GM18520 (cell line): ENCODE measurements at regions not wholly inside any gene's neighbourhood (a gene's known extent, or its start where the extent isn't known, plus 50 kb on each side); places are given as distances from the start of the nearest gene placed in this dataset.
"Not testable (repeated sequence)": the region's sequence is repeated elsewhere in the genome, so short reads cannot be mapped to it uniquely, and the experiment has no call there.

Experiments used
- ATAC-seq: cut with Tn5 transposase; IDR thresholded peaks from one replicate; pipeline ENCODE4 v1.9.1; 2021; ENCODE audit not compliant: unreplicated experiment

DNA sequence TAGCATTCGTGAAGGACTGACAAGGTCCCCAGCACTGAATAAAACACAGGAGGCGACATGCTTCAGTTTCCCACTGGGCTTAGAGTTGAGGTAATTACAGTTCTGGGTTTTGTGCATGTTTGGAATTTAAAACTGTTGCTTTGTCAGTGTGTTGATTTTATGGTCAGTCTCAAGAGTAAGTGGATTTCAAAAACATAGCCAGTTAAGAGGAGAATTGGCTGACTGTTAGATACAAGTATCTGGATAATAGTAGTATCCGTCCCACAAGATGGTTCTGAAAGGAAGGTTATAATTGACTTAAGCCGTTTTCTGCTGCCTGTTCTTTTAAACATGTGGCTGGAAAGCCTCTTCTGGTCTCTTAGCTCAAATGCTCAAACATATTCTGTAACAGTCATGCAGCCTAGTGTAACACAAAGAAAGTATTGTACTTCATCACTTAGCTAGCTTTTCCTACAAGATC lies 170.9 kb downstream of the POLR1F start:
- no peak for ATAC-seq

DNA sequence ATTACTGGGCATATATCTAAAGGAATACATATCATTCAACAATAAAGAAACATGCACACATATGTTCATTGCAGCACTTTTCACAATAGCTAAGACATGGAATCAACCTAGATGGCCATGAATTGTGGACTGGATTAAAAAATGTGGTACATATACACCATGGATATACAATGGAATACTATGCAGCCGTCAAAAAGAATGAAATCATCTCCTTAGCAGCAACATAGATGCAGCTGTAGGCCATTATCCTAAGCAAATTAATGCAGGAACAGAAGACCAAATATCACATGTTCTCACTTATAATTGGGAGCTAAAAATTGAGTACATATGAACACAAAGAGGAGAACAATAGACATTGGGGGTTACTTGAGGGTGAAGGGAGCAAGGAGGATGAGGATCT lies 175.6 kb downstream of the POLR1F start:
- ATAC-seq: no peak

DNA sequence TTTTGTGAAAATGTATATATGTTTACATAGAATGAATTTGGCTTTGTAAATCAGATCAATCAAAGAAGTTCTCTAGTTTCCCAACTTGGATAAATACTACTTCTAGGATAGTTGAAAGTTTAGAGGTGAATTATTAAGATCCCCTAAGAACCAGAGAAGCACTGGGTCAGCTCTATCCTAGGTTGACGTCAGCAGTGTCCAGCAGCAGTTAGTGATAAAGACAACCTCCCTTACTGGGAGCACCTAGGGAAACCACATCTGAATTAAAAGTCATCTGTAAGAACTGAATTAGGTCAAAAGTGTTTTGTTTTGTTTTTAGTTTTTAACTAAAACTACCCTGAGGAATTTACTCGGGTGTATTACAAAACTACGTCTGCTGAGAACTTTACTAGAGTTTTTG lies 178.0 kb downstream of the POLR1F start:
- no peak for ATAC-seq

DNA sequence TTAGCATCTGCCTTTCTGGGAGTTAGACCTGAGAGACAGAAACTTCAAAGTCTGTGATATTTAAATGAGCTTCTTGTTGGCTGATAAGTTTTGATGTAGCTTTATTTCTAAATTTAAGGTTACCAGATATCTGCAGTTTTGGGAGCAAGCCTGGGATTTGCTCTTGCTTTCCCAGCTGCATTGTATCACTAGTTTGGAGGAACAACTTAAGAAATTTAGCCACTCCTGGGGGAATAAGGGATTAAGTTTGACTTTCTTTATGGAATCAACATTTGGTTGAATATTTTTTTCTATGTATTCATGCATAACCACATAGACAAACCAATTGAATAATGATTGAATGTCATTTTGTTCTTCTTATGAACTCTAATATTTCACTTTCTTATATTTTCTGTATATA lies 178.6 kb downstream of the POLR1F start:
- no peak for ATAC-seq

DNA sequence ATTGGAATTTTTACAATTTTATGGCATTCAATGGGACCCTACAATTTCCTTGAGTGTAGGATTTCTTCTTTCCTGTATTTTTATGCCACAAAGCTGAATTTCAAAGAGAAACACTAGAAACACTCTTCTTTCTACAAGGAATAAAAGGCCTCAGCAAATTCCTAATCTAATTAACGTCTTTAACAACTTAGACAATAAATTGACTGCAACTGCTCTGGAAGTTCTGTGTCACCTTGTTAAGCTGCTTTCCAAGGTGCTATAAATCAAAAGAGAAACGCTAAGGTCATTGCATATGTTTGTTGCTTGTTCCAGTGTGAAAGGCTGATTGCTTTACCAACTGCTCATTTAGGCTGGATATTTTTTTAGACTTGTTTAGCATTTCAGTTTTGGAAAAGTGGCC lies 182.2 kb downstream of the POLR1F start:
- ATAC-seq: no peak

DNA sequence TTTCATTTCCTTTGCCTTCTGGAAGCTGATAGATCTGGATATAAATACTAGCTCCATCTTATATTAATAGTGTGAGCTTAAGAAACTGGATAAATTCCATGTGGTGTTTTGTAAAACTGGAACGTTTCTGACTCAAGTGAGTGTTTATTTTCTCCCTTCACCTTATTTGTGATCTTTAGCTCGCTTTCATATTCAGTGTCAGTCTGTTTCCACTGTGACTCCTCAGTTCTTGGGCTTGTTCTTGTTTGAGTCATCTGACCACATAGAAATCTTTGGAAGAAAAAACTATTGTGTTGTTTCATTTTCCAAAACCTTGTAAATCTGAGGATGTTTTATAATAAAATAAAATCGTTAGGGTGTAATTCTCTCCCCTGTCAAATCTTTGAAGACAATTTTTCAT lies 186.4 kb downstream of the POLR1F start:
- ATAC-seq: no peak

DNA sequence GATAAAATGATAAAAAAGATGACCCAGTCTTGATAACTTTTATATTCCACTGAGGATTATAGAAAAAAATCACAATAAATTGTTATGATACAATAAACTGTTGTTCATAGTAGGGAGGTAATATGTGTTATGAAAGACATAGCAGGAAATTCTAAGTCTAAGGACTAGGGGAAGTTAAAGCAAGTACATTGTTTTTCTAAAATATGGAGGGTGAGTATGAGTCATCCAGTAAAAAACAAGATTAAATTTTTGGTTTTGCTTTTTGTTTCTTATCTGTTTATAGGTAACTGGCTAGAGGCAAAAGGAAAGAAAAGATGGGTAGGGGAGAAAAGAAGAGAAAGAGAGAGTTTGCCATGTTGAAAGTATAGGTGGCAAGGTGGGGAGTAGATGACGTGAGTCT lies 188.4 kb downstream of the POLR1F start:
- ATAC-seq: no peak

DNA sequence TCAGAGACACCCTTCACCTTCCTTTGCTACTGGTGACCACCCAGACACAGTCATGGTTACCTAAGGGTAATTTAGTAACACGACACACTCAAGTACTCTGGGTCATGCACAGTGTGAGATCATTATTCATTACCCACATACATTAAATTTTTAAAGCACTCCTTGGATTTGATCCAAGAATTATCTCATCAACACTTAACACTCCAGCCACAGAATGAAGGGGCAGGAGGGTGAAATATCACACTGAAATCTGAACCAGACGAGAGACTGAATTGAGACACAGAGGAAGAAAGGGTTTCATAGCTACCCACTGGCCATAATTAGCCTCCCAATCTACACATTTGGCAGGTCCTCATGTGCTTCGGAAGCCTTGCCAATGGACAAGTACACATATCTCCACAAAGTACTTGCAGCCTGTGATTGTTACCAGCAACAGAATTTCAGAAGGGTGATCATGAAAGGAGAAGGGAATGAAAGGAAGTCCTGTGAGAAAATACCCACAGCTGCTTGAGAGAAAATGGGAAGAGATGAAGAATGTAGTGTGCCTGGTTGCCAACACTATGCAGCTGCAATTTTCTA lies 189.3 kb downstream of the POLR1F start:
- ATAC-seq: no peak

DNA sequence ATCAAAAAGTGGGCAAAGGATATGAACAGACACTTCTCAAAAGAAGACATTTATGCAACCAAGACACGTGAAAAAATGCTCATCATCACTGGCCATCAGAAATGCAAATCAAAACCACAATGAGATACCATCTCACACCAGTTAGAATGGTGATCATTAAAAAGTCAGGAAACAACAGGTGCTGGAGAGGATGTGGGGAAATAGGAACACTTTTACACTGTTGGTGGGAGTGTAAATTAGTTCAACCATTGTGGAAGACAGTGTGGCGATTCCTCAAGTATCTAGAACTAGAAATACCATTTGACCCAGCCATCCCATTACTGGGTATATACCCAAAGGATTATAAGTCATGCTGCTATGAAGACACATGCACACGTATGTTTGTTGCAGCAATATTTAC lies 191.3 kb downstream of the POLR1F start:
- ATAC-seq: not testable (repeated sequence)

DNA sequence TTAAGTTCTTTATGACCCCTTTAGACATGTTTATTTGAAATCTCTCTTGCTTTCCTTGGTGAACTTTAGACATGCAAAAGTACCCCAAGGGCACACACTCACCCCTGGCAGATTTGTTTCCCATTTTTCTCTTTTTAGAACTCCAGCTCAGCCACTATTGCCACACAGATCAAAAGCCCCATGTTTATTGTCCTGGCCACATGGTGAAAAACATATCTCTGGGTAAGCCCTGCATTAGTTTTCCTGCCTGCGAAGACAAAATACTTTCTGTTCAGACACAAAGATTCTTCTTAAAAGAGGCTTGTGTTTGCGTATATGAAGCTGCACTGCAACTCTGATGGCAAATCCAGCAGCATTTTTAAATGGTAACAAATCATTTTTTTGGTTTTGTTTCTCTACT lies 200.0 kb downstream of the POLR1F start:
- ATAC-seq: no peak

DNA sequence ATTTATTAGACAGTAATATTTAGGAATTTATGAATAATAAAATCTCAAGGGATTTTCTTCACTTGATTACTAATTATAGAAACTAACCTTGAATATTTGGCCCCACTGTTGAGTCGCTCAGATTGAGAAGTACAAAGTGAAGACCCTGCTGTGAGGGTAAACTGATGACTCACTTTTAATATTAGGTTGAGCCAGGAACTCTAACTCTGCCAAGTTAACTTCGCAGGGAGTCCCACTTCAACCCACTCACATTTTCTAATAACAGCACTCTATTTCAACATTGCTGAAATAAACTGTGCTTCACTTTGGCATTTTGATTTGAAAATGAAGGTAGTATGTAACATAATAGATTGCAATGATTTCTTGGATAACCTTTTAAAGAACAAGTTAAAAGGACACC lies 200.7 kb downstream of the POLR1F start:
- ATAC-seq: no peak

DNA sequence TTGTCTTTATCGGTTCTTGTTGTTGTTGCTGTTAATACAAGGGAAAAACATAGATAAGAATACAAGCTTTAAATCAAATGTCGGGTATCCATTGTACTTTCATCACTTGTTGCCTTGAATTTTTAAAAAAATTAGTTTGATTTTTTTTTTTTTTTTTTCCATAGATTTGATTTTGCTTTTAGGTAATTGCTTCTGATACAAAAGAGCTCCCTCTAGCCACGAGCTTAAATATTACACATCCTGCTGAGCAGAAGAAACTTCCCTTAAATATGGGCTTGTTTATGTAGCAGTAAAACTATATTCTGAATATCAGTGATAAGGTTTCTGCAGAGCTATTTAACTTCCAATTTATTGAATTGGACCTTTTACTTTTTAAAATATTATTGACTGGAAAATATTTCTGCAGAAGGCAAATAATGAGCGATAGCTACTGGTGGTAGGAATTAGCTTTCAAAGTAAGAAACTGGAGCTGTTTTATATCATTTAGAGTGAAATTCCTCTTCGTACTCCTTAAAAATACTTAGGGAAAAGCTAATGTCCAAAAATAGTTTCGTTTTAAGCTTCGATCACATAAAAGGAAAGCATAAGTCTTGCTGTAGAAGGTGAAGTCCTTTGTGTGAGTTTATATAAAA lies 216.9 kb downstream of the POLR1F start:
- ATAC-seq: no peak

DNA sequence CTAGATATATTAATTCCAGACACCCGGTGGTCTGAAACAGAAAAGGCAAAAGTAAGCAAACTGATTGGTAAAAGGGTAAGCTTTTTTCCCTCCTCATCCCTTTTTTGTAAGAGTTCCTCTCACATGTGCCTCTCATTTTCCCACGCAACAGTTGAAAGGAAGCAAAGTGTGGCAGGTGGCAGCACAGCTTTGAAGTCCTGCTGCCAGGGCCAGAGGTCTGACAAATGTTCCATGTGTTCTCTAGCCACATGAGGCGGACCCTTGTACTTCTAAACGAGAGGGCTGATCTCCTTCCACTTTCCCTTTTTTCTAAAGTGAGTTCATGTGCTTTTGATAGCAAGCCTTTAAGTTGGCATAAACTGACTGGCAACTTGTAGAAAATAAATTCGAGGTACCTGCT lies 217.5 kb downstream of the POLR1F start:
- no peak for ATAC-seq

DNA sequence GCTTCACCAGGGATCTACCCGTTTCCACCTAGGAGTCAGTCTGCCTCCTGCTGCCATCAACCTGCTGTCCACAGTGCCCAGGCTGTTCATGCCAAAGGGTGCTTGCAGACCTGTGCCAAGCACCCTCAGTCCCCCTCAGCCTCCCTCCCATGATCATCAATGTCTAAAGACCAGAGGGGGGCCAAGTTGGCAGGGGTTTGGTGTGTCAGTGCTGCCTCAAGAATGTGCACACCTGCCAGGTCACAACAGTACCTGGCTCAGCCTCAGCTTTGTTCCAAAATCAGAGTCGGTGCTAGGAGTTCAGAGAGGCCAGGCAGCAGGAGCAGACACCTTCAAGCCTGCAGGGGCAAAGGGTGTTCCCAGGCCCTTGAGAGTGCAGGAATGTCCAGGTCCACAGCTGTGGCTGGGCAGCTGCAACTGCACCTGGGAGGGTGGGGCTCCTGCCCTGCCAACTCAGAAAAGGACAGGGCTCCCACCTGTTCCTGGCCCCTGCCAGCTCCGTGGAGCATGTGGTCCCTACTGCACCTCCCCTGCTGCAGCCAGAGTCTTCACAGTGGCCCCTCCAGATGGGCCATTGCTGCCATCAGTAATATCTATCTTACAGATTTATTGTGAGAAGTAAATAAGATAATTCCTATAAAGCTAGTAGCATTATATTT lies 219.5 kb downstream of the POLR1F start:
- no peak for ATAC-seq

DNA sequence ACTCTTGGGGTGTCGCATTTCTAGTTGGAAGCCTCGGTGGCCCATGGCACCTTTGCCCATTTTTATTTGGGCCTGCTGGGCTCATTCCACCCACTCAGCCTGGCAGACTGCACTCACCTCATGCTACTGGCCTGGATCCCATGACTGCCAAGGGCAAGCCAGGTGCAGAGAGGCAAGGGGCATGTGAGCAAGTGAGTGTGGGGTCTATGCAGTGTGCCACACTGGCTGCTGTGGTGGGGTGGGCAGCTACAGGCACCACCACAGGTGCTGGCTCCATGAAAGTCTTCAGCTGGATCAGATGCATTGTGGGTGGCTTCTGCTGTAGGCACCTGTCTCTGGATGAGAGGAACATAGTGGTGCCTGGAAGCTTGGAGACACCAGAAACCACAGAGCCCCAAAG lies 220.8 kb downstream of the POLR1F start:
- no peak for ATAC-seq

DNA sequence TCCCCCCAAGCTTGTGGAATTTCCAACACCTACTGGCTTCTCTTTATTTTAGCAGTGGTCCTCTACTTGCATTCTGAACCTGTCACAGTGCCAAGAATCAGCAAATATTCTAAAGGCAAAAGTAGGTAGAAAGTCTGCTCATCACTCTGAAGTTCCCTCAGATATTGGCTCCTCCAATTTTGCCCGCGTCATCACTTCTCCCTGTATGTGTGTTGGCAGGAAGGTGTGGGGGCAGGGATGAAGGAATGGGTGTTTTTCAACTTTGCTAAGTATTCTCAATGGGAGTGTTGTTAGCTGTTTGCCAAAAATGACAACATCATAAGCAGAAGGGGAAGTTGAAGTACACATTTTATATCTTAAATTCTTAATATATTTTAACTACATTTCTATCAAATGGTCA lies 226.2 kb downstream of the POLR1F start:
- no peak for ATAC-seq

DNA sequence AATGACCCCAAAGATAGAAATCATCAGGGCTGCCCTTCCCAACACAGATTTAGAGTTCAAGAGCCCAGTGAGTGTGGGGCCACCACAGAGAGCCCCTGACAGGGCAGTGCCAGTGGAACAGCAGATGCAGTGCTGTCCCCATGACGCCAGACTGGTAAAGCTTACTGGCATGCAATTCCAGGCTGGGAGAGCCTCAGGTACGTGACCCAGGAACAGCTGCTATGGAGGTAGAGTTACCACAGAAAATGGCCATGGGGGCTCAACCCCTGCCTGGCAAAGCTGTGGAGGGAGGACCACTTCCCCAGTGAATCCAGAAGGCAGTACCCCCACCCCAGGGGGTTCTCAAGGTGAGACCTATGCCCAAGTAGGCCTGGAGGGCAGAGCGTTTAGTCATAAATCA lies 228.5 kb downstream of the POLR1F start:
- ATAC-seq: no peak

DNA sequence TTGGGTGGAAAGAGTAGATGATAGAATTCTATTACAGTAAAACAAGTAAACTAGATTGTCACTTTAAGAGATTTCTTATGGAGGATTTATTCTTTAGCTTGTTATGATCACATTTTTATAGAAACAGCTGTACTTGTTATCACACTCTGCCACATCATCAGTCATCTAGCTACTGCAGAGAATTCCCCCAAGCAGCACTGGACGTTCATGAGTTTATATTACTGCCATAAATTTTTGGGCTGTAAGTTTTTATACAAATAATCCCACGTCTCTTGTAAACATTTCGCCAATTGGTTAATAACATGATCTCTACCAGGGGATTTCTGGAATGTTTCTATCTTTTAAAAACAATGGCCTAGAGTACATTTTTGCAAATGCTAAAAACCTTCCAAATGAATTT lies 238.8 kb downstream of the POLR1F start:
- ATAC-seq: no peak

DNA sequence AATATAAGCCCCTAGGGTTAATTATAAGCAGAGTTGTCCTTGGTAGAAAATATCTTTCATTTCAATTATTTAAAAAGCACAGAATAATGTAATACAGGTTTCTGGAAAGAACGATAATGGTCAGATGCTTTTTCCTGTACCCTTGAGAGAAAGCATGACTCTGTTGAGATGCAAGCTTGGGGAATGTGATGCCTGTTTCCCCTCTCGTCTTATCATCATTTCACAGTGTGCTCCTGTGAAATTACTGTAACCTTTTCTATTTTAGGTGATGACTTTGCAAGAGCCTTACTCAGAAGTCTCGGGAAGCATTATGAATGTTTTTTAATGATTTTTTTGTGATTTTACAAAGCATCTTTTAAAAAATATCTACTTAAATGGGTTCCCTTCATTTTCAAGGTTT lies 243.0 kb downstream of the POLR1F start:
- no peak for ATAC-seq

DNA sequence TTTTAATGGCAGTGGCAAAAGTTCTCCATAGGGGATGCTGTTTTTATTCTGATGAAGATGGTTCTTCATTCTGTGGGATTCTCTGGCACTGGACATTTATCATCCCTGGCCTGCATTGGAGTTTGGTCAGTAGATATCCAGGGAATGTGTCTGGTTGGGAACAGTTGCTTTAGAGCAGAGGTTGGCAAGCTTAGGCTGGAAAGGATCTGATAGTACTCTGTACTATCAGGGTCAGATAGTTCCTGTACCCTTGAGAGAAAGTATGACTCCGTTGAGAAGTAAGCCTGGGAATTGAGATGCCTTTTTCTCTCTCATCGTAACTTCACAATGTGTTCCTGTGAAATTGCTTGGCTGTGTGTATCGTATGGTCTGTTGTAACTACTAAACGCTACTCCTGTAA lies 244.1 kb downstream of the POLR1F start:
- no peak for ATAC-seq

DNA sequence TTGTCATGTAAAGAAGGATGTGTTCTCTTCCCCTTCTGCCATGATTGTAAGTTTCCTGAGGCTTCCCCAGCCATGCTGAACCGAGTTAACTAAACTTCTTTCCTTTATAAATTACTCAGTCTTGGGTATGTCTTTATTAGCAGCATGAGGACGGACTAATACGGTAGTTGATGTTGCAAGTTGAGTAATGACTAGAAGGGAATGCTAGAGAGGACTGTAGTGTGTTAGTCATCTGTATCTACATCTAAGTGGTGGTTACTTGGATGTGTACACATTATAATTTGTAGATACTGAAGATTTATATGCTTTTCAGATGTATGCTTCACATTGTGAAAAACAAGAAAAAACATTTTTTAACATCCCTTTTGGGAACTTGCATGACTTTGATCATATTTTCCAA lies 244.6 kb downstream of the POLR1F start:
- ATAC-seq: no peak

DNA sequence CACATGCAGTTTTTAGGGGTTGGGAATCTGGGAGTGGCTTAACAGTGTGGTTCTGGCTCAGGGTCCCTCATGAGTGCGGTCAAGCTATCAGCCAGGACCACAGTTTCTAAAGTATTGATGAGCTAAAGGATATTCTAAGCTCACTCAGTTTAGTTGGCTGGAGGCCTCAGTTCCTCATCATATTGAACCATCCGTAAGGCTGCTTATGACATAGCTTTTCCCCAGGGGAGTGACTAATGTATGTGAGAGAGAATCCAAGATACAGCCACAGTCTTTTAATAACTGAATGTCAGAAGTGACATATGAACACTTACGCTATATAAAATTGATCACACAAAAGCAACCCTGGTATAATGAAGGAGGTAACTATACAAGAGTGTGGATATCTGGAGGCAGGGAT lies 245.3 kb downstream of the POLR1F start:
- no peak for ATAC-seq

DNA sequence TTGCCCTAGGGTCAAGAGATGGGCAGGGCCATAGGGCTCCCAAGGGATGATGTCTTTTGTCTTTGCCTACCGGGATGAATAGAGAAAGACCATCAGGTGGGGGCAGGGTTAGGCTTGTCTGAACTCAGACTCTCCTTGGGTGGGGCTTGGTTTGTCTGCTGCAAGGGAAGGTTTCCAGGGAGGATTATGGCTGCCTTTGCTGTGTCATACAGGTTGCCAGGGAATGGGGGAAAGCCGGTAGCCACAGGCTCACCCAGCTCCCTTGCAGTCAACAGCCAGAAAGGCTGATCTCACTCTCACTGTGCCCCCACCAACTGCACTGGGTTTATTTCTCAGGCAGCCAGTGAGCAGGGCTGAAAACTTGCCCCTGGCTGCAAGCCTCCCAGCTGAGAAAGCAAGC lies 253.2 kb downstream of the POLR1F start:
- no peak for ATAC-seq
